Stimulated activated CD8-positive, alpha-beta memory T cell treated with anti-CD3 and anti-CD28 coated beads, Interleukin-15, amount 100 ng/mL, for 48 hours (primary cell): ENCODE measurements at regions not wholly inside any gene's neighbourhood (a gene's known extent, or its start where the extent isn't known, plus 50 kb on each side); places are given as distances from the start of the nearest gene placed in this dataset.
"Not testable (repeated sequence)": the region's sequence is repeated elsewhere in the genome, so short reads cannot be mapped to it uniquely, and the experiment has no call there.

ENCODE experiments used
- DNase-seq, 2 donors: peaks; one replicate each; pipeline ENCODE4 v3.0.0-alpha.2; 2020; ENCODE audit warnings: low read depth in 2 of 2

DNA sequence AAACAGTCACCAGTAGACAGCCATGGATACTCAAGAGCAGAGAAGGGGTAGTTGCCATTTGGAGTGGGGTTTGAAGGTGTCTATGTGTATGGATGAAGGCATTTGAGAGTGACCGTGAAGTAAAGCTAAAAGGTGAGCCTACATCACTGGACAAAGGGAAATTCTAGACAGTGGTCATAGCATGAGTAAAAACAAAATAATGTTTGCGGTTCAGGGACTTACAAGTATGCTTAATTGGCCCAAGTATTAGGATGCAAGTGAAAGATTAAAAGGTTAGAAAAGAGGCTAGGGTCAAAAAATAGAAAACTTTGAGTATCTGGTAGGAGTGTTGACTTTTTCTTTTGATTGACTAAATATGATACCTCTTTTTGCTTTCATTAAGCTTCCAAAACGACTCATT lies 238.1 kb upstream of the SLC8A1 start:
- no peak for DNase-seq

DNA sequence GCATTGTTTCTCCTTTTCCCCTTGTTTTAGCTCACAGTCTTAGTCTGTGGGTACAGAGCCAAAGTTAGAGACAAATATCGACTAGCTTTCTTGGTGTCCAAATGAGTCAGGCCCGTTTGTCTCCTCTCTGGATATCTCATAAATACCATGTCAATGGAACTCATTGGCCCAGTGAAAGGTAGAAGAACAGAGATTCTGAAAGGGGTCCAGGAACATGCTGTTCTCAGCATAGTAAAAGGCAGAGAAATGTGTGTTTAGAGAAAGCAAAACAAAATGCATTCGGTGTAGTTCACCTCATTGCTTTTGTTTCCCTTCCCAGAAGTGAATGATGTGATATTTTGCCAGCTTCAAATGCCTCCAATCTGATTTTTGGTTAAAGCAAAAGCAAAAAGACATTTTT lies 238.6 kb upstream of the SLC8A1 start:
- no peak for DNase-seq

DNA sequence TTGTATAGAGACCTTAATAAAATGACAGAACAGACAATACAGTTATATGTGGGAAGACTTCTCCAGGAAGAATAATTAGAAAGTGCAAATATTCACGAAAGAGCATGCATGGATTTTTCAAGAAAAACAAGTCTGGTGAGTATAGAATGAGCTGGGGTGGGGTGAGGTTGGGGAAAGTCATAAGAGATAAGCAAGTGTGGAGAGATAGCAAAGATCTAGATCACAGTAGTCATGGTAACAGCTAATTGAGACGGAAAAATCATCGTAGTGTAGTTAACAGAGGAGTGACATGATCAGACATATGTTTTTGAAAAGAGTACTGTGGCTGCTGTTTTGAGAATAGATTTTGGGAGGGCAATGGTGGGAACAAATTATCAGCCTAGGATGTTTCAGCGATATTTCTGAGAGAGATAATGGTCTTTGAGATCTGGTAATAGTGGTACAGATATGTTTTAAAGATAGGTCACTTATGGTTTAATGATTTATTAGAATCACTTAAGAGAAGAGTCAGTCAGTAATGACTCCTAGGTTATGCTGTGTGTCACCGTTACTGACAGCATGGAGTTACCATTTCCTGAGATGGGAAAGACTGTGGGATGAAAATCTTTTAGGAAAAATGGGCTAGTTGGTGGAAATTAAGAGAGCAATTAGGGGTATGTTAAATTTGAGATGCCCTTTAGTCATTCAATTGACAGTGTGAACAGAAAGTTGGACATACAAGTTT lies 248.5 kb upstream of the SLC8A1 start:
- no peak for DNase-seq

DNA sequence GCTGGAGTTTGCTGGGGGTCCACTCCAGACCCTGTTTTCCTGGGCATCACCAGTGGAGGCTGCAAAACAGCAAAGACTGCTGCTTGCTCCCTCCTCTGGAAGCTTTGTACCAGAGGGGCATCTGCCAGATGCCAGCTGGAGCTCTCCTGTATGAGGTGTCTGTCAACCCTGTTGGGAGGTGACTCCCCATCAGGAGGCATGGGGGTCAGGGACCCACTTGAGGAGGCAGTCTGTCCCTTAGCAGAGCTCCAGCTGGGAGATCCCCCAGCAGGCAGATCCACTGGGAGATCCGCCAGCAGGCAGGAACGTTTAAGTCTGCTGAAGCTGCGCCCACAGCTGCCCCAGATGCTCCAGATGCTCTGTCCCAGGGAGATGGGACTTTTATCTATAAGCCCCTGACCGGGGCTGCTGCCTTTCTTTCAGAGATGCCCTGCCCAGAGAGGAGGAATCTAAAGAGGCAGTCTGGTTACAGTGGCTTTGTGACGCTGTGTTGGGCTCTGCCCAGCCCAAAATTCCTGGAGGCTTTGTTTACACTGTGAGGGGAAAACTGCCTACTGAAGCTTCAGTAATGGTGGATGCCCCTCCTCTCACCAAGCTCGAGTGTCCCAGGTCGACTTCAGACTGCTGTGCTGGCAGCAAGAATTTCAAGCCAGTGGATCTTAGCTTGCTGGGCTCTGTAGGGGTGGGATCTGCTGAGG lies 260.5 kb upstream of the SLC8A1 start:
- DNase-seq, result not testable (repeated sequence)

DNA sequence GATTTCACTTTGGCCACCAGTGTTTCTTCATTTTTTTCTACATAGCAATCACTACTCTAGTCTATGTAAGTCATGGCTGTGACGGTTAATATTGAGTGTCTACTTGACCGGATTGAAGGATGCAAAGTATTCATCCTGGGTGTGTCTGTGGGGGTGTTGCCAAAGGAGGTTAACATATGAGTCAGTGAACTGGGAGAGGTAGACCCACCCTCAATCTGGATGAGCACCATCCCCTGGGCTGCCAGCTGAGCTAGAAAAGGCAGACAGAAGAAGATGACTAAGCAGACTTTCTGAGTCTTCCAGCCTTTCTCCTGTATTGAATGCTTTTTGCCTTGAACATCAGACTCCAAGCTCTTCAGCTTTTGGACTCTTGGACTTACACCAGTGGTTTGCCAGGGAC lies 265.0 kb upstream of the SLC8A1 start:
- DNase-seq, result no peak

DNA sequence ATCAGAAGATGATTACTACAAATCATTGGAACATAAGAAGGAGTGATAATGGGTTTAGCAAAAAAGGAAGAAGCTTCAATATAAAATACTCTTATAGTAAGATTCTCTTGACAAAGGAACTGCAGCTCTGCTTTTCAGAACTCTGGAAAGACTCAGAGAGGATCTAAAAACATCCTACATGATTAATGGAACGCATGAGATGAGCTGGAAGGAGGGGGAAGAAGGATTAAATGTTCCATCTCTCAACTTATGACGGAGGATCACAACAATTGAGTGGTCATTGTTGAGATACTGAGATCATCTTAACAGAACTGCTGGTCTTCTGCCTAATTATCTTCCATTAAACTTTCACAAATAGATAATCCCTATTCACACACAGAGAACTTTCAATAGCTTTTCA lies 267.5 kb upstream of the SLC8A1 start:
- DNase-seq, result no peak

DNA sequence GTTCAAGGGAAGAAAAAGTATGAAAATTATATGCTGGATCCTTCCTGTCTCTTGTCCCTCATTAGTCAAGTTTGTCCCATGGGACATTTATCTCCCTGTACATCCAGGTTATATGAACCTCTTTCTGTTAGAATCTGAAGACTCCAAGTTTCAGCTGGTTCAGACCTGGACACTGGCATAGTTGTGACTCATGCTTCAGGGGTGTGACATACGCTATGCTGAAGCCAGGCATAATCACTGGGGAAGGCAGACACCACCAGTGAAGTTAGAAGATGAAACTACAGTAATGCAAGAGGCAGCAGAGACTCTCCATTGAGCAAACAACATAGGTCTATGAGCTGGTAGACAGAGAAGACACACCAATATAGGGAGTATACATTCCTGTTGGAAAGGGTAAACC lies 269.7 kb upstream of the SLC8A1 start:
- DNase-seq, result no peak

DNA sequence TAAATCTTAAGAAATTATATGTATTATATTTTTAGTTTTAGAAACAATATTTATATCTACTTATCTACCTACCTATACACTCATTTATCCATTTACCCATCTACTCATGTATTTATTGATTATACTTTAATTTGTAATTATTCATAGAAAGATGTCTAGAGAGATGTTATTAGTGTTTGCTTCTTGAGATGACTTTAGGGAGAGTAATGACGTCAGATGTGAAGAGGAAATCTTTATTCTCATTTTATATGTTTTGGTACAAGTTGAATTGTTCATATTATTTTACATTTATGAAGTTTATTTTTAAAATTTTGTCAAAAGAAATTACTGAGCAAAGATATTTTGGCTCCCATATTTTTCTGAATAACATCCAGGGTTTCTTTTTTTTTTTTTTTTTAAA lies 271.3 kb upstream of the SLC8A1 start:
- no peak for DNase-seq

DNA sequence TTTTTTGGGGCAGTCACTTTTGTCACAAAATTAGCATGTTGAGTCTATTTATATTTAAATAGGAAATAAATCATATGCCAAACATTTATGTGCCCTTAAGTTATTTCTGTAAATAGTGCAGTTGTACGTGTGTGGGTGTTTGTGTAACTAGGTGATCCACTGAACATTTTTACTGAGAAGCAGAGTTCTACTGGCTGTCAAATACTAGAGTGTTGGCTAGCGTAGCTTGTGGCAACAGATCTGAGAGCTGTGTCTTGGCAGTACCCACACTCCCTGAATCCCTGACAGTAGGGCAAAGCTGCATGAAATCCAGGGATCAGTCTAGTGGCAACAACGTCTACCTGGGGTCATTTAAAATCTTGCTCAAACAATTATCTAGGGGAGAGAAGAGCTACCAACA lies 273.1 kb upstream of the SLC8A1 start:
- no peak for DNase-seq

DNA sequence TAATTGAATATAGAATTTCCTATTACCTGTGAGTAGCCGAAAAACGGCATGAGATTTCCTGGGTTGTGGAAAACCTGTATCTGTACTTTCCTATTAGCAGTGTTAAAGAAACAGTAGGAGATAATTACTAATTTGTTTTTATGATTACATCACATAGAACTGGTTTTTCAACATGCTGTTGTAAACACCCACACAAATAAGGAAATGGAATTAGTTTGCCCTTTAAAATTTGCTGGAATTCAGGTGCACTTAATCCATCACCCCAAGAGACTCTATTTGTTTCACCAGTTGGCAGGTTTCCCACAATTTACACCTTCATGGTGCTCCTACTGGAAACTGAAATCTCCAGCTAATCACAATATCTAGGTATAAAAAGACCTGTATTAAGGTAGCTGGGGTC lies 274.1 kb upstream of the SLC8A1 start:
- no peak for DNase-seq

DNA sequence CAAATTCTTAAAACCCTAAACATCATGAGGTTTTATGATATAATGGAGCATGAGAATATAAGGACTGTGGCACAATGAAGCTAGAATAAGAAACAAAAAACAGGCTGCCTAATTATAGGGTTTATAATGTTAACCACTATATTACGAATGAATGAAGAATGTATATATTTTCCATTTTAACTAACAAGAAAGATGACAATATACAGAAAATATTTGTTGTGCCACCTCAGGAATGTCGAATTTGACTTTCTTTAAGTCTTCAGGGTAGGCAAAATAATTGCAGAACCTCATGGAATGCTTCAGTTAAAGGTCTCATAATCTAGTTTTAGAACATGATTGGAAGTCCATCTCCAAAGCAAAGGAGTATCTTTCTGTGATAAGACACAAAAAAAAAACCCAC lies 282.9 kb upstream of the SLC8A1 start:
- no peak for DNase-seq

DNA sequence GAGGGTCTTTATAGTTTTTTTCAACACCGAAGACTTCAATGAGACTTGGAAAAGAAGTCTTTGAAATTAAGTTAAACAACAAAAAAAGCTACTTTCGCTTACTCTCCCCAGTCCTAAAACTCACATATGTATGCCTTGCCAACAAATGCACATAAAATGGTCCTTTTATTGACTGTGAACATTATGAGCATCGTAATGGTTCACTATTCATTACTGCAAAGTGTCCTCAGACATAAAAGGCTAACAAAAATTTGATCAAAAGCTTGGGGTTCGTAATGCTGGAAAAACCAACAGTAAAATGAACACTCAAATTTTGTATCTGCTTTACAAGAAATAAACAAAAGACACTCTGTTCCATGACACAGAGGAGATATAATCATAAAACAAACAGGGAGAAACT lies 285.3 kb upstream of the SLC8A1 start:
- no peak for DNase-seq

DNA sequence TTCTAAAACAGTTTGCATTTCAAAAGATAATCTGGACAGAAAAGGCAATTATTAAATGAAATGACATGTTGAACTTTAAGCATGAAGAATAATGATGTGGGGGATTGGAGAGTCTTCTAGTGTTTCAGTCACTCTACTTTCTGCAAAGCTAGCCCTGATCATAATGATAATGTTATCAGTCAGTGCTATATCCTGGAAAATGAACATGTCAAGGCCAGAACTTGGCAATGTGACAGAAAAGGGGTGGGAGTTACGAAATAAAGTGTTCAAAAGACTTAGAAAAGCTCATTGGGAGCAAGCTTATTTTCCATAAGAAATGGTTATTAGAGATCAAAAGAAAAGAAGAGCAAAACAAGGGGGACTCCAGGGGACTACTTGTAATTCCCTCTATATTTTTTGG lies 288.5 kb upstream of the SLC8A1 start:
- DNase-seq, result no peak

DNA sequence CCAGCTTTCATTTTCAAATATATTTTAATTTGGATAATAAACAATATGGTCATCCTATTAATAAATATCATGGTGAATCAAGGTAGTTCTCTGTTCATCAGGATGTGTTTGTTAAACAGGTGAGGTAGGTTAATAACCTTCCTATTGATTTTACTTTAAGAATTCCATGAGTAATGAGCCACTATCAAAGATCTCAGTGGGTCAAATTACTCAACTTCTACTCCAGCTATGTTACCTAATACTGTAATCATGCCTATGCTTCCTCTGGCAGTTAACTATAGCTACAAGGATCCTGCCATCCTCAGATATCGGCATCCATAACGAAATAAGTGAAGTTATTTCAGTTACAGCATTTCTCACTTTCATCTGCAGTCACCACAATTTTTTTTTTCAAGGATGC lies 289.6 kb upstream of the SLC8A1 start:
- no peak for DNase-seq

DNA sequence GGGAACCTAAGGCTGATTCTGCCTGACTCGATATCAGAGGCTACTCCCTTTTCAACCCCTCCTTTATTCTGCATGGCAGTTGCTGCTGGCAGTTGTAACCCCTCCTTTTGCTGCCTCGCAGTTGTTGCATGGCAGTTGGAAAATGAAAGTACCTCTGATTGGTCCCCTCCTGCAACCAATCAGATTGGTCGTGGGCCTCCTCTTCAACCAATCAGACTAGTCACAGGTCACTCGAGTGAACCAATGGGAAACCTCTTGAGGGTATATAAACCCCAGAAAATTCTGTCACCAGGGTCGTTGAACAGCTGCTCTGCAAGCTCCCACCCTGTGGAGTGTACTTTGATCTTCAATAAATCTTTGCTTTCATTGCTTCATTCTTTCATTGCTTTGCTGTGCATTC lies 294.3 kb upstream of the SLC8A1 start:
- no peak for DNase-seq

DNA sequence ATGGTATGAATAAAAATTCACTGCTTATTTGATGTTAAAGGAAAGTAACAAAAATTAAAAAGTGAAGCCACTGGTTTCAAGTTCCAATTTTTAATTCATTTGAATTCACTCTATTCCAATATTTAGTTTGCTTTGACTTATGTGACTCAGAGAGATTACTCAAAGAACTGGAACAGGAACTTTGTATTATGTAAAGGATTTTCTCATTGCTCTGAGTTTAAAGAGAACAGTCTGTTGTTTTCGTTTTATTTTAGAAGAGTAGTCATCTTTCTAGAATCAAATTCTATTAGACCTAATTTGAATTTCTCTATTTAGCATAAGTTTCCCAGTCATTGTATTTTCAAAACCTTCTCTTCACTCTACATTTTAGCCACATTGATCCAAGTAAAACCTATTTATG lies 300.1 kb upstream of the SLC8A1 start:
- no peak for DNase-seq

DNA sequence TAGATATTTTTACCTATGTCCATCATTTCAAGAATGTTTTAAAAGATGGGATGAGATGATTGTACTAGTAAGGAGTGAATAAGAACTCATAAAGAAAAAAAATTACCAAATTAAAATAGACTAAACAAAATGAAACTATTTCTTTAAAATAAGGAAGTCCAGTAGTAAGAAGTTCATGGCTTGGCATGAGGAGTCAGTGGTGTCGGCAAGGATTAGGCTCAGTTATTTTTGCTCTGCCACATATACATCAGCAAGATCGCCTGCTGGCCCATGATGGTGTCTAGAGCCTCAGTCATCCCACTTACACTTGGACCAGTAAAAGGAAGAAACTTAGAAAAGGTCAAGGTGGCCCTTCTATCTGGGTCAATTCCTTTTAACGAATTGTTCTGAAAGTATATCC lies 300.9 kb upstream of the SLC8A1 start:
- no peak for DNase-seq

DNA sequence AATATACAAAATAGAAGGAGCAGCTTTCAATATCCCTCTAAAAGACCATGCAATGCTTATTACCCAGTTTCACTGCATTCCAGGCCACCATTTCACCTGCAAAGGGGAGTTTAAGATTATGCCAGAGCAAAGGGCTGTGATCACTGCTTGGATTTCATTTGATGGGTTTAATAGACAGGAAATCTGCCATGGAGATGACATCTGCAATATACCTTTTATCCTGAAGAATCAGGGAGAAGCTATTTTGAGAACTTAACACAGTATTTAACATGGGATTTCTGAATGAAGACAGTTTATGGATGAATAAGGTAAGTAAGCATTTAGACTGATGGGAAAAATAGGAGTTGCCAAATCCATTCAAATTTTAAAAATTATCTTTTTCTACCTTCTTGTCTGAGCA lies 303.0 kb upstream of the SLC8A1 start:
- DNase-seq, result no peak

DNA sequence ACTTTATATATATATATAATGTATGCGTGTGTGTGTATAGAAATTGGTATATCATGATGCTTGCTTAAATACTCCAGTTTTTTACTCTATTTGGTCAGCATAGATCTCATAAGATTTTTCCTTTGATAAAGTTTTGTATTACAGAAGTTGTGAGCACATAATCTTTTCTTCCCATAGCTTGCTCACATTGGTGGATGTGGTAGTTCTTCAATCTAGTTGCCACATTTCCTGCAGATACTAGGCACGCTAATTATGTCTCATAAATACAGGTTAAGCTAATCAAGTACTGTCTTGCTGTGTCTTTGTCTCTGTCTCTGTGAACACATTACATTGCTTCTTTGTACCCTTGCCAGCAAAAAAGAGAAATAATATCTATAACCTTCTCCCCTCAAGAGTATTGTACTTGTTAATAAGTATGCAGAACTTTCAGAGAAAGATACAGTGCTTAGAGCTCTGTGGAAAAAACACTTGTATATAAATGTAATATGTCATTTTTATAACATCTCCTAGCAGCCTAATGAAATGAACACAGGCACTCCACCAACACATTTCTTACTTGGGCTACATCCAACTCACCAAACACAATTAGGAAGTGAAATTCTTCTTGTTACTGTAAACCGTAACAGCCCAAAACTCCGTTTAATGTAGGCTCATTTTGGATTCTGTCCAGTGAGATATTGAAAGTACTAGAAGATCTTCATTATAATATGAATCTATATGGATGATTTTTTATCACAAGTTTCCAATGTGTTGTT lies 306.7 kb upstream of the SLC8A1 start:
- no peak for DNase-seq

DNA sequence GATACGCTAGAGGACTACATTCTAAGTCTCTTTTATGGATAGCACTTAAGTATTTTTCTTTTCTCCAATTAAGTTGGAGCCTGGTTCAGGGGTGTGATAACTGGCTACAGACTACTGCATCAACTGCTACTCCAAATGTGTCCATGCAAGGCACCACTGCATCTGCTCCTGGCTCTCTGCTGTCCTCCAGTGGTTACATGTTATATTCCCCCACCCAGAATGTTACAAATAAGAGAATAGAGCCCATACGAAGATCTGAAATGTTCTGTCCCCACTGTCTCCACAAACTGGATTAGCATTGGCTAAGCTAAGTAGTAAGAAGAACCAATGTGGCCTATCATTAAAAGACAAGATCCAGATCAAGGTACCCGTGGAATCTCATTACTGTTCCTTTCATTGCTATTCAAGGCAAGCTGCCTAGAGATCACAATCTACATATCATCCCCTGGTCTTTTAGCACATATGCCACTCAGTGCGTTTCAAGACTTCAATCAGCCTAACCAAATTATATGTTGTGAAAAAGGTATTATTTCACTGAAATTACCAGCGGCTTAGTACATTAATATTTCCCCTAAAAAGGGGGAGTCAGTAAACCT lies 308.3 kb upstream of the SLC8A1 start:
- DNase-seq, result no peak

DNA sequence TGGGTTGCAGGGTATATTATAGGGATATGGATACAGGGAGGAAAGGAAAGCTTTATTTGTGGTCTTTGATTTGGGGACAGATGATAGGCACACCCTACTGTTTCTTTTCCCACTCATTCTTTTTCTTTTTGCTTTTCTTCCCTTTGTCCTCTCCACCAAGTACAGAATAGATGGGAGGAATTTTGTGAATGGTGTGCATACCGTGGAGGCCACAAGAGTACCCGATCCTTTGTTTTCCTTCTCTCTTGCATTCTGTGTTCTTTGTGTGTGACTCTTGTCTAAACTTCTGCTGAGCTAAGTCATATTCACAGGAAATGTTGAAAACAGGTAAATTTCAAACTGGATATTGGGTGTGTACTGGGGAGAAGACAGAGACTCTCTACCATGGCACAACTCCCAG lies 321.4 kb upstream of the SLC8A1 start:
- no peak for DNase-seq

DNA sequence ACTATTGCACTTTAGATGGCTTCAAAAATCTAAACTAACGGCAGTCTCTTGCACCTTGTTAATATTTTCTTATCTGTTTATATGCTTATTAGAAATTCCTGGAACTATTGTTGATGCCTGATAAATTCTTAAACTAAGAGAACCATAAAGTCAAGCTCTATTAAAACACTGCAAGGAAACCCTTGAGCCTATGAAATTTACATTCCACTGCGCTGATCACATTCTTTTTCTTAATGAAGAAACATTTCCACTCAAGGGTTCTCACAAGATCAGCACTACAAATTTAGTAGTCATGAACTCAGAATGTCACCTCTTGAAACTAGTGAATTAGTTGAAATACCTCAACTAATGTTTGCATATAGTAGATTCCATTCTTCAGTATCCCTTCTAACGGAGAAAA lies 331.8 kb upstream of the SLC8A1 start:
- no peak for DNase-seq

DNA sequence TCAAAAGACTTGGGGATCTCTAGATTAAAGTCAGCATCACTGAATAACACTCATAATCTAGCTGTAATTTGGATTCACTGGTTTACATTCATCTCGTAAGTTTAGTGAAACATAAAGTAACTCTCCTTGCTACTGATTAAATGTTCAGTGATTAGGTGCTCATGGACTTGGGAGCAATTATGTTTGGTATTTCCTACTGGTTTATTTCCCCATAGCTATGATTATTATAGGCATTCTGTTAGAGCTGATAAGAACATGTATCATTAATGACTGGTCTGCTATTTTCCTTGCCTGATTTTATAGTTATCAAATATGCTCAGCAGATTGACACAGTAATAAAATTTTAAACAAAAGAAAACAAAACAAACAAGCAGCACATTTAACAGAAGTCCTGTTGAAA lies 334.7 kb upstream of the SLC8A1 start:
- no peak for DNase-seq
